GM18519 (cell line): ENCODE measurements at regions not wholly inside any gene's neighbourhood (a gene's known extent, or its start where the extent isn't known, plus 50 kb on each side); places are given as distances from the start of the nearest gene placed in this dataset.

Experiments used
- ATAC-seq: cut with Tn5 transposase; IDR thresholded peaks from one replicate; pipeline ENCODE4 v1.9.1; 2021; ENCODE audit warnings: mild to moderate bottlenecking, moderate library complexity; ENCODE audit not compliant: unreplicated experiment, low FRiP score

GRCh38 chr6:76466286-76466685 lies 393.8 kb upstream of the IMPG1 start:
- ATAC-seq: no peak

GRCh38 chr6:76465410-76465809 lies 392.9 kb upstream of the IMPG1 start:
- no peak for ATAC-seq

GRCh38 chr6:76453270-76453669 lies 380.8 kb upstream of the IMPG1 start:
- no peak for ATAC-seq

GRCh38 chr6:76451926-76452709 lies 379.7 kb upstream of the IMPG1 start:
- no peak for ATAC-seq

- no peak for ATAC-seq
These were observed 375.6 kb upstream of the IMPG1 start for GRCh38 chr6:76448109-76448508.

GRCh38 chr6:76441875-76442274 lies 369.4 kb upstream of the IMPG1 start:
- ATAC-seq: no peak

GRCh38 chr6:76439811-76440210 lies 367.3 kb upstream of the IMPG1 start:
- no peak for ATAC-seq

- no peak for ATAC-seq
These were observed 366.3 kb upstream of the IMPG1 start for GRCh38 chr6:76438768-76439167.

GRCh38 chr6:76435174-76435573 lies 362.7 kb upstream of the IMPG1 start:
- ATAC-seq: no peak

- no peak for ATAC-seq
These were observed 350.2 kb upstream of the IMPG1 start for GRCh38 chr6:76422511-76423213.

- no peak for ATAC-seq
These were observed 347.6 kb upstream of the IMPG1 start for GRCh38 chr6:76420094-76420493.

GRCh38 chr6:76418560-76419223 lies 346.2 kb upstream of the IMPG1 start:
- no peak for ATAC-seq

- ATAC-seq: no peak
These were observed 344.6 kb upstream of the IMPG1 start for GRCh38 chr6:76416821-76417605.

GRCh38 chr6:76403064-76403463 lies 330.6 kb upstream of the IMPG1 start:
- no peak for ATAC-seq

GRCh38 chr6:76397966-76398365 lies 325.5 kb upstream of the IMPG1 start:
- ATAC-seq: no peak

- no peak for ATAC-seq
These were observed 309.7 kb upstream of the IMPG1 start for GRCh38 chr6:76382201-76382600.

GRCh38 chr6:76381612-76382011 lies 309.1 kb upstream of the IMPG1 start:
- no peak for ATAC-seq

- no peak for ATAC-seq
These were observed 278.8 kb upstream of the IMPG1 start for GRCh38 chr6:76351275-76351674.

- no peak for ATAC-seq
These were observed 275.1 kb upstream of the IMPG1 start for GRCh38 chr6:76347539-76347938.

GRCh38 chr6:76342611-76343160 lies 270.2 kb upstream of the IMPG1 start:
- ATAC-seq: no peak
